ENCODE measurements at regions not wholly inside any gene's neighbourhood (a gene's known extent, or its start where the extent isn't known, plus 50 kb on each side); places are given as distances from the start of the nearest gene placed in this dataset.
A peak's percentile ranks its signal among the peaks of the same experiment; 100 is the strongest.

DNA sequence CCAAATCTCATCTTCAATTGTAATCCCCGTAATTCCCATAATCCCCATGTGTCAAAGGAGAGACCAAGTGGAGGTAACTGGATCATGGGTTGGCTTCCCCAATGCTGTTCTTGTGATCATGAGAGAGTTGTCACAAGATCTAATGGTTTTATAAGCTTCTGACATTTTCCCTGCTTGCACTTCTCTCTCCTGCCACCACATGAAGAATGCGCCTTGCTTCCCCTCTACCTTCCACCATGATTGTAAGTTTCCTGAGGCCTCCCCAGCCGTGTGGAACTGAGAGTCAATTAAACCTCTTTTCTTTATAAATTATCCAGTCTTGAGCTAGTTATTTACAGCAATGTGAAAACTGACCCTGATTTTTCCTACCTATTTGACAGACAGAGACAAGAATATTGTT is 162.5 kb upstream of the SYT6 start:
- H3K4me3 ChIP-seq, result no peak overlapping the region
- no peak for DNase-seq (ENCODE audit: low spot score)
- TF ChIP-seq, protein P1, sequence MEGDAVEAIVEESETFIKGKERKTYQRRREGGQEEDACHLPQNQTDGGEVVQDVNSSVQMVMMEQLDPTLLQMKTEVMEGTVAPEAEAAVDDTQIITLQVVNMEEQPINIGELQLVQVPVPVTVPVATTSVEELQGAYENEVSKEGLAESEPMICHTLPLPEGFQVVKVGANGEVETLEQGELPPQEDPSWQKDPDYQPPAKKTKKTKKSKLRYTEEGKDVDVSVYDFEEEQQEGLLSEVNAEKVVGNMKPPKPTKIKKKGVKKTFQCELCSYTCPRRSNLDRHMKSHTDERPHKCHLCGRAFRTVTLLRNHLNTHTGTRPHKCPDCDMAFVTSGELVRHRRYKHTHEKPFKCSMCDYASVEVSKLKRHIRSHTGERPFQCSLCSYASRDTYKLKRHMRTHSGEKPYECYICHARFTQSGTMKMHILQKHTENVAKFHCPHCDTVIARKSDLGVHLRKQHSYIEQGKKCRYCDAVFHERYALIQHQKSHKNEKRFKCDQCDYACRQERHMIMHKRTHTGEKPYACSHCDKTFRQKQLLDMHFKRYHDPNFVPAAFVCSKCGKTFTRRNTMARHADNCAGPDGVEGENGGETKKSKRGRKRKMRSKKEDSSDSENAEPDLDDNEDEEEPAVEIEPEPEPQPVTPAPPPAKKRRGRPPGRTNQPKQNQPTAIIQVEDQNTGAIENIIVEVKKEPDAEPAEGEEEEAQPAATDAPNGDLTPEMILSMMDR (IDR thresholded peaks at IDR 0.05), result no peak
- no peak overlapping the region for H3K27ac ChIP-seq

DNA sequence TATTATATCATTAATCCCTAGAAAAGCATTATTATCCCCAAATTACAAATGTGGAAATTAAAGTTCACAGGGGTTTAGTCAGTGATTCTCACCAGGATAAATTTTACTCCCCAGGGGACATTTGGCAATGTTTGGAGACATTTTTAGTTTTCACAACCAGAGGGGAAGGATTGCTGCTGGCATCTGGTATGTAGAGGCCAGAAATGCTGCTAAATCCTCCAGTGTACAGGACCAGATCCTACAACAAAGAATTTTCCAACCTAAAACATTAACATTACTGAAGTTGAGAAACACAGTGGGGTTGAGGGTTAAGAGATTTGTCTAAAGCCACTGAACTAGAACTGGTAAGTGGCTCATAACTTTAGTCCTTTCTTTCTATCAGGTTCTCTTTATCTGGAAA is 162.0 kb upstream of the SYT6 start:
- TF ChIP-seq, protein P1 (IDR thresholded peaks at IDR 0.05), result no peak
- Histone ChIP-seq H3K27ac (peak overlapping the region in 1 of 2 donors; percentile 54), H3K4me3 (no peak overlapping the region)
- no peak for DNase-seq (ENCODE audit: low spot score)

DNA sequence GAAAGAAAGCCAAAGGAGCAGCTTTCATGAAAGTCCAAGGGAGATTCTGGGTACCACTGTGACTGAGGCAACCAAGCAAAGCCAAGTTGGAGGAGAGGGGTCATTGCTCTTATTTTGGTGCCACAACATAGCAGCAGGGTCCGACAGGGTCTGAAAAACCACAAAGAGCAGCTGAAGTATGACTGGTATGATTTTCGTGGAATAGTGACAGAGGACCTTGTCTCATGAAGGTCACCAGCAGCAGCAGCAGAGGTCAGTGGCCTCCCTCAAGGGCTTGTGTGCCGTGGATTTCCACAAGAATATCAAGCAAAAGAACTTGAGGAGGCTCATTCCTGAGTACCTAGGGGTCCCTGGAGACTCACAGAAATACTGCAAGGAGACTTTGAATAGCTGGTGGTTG is 160.9 kb upstream of the SYT6 start:
- no peak overlapping the region for H3K27ac ChIP-seq
- TF ChIP-seq, protein P1 (IDR thresholded peaks at IDR 0.05), result no peak
- no peak for DNase-seq (ENCODE audit: low spot score)
- no peak overlapping the region for H3K4me3 ChIP-seq

DNA sequence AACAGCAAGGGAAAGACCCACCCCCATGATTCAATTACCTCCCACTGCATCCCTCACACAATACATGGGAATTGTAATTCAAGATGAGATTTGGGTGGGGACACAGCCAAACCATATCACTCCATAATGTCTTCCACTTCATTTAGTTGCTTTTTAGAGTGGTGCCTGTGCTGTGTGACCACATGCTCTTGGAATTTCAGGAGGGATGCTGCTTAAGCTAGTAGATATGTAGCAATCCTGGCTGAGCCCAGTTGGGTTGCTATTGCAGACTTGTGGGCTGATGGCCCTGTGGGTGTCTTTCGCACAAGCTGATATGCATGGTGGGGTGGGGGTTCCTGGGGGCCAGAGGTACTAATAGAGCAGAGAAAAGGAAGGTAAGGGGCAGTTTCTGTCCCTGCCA is 160.4 kb upstream of the SYT6 start:
- Histone ChIP-seq H3K4me3 (no peak overlapping the region), H3K27ac (no peak overlapping the region)
- no peak for DNase-seq (ENCODE audit: low spot score)
- TF ChIP-seq, protein P1 (IDR thresholded peaks at IDR 0.05), result no peak

DNA sequence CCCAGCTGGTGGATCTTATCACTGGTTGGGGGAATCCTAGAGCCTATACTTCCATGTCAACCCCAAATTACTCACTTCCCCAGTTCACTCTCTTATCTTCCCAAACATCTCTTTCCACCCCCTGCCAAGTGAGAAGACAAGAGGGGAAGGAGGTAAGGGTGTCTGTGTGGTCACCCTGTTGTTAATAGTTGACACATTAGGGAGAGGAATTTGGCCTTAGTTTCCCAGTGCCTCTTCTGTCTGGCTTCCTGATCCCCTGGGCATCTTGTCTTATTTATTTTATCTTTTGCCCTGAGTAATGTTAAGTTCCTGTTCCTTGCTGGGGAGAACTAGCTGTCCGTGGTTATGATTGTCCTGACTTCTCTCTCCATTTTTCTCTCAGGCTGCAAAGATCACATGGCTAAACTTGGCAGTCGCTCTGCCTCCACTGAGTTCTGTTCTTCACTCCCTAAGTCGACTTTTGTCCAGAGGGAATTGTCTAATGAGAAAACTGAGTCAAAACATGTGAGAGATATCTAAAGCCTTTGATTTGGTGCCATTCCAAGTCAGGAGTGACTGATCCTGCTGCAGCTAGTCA is 157.1 kb upstream of the SYT6 start:
- H3K4me3 ChIP-seq, result no peak overlapping the region
- TF ChIP-seq, protein P1 (IDR thresholded peaks at IDR 0.05), result no peak
- no peak overlapping the region for H3K27ac ChIP-seq
- DNase-seq (ENCODE audit: low spot score), result no peak

DNA sequence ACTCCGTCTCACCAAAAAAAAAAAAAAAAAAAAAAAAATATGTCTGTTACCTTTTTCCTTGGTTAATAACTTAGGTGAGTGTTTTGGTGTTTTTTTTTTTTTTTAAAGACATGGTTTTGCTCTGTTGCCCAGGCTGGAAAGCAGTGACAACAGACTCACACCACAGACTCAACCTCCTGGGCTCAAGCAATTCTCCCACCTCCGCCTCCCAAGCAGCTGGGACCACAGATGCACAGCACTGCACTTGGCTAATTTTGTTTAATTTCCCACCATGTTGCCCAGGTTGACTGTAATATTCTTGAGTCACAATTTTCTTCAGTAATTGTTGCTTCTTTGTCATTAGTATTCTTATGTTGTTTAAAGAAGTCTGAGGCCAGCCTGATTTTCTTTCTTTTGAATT is 149.2 kb upstream of the SYT6 start:
- DNase-seq (ENCODE audit: low spot score), result no peak
- TF ChIP-seq, protein P1 (IDR thresholded peaks at IDR 0.05), result no peak
- H3K4me3 ChIP-seq, result no peak overlapping the region
- no peak overlapping the region for H3K27ac ChIP-seq

DNA sequence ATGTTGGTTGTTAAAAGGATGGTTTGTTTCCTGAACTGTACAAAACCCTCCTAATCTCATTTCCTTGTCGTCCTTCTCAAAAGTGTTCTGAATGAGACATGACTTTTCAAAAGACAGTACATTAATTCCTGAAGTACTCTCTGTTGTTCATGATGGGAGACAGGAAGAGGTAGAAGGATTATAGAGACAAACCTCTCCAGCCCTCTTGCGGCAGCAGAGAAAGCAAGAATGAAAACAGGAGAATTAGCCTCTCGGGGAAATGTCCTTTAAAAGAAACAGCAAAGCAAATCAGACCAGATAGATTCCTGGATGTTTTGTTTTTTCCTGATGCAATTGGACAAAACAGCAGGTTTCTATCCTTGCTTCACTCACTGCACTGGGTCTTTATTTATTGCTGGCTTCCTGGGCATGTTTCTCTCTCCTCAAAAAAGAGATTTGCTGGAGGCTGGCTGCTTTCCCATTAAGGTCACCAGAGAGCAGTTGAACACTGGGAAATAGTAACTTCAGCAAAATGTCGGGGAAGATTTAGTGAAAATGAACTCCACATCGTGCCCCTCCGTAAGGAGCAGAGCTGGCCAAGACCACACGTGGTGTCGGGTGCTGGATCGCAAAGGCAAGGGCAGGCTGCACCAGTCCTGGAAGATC is 145.8 kb upstream of the SYT6 start:
- TF ChIP-seq, protein P1 (IDR thresholded peaks at IDR 0.05), result no peak
- H3K4me3 ChIP-seq, result peak overlapping the region; percentile 13
- H3K27ac ChIP-seq, result no peak overlapping the region
- no peak for DNase-seq (ENCODE audit: low spot score)
